Osteoblast (primary cell): ENCODE measurements at regions not wholly inside any gene's neighbourhood (a gene's known extent, or its start where the extent isn't known, plus 50 kb on each side); places are given as distances from the start of the nearest gene placed in this dataset.

Source experiments
- DNase-seq: peaks from one replicate; pipeline ENCODE4 v3.0.0; 2011; ENCODE audit warnings: low spot score, mixed read lengths; ENCODE audit not compliant: insufficient read length; ENCODE audit errors: missing footprints
- H2AFZ ChIP-seq: 2 replicates; pipeline ENCODE4 v1.6.0; 2011; ENCODE audit warnings: mild to moderate bottlenecking, low read length
- H3K27ac ChIP-seq: 2 replicates; pipeline ENCODE4 v1.5.1; 2011; ENCODE audit warnings: mild to moderate bottlenecking, low read depth, low read length, moderate library complexity
- H3K27me3 ChIP-seq: 2 replicates; pipeline ENCODE4 v1.6.0; 2012; ENCODE audit warnings: mild to moderate bottlenecking, control low read depth, inconsistent platforms, low read length, moderate library complexity; ENCODE audit not compliant: insufficient read depth
- H3K36me3 ChIP-seq: 2 replicates; pipeline ENCODE4 v1.5.1; 2011; ENCODE audit warnings: mild to moderate bottlenecking, low read length, control low read depth, moderate library complexity; ENCODE audit not compliant: insufficient read depth
- H3K4me1 ChIP-seq: 2 replicates; pipeline ENCODE4 v1.5.1; 2011; ENCODE audit warnings: mild to moderate bottlenecking, low read length, control low read depth, moderate library complexity; ENCODE audit not compliant: insufficient read depth
- H3K4me2 ChIP-seq: 2 replicates; pipeline ENCODE4 v1.6.0; 2011; ENCODE audit warnings: mild to moderate bottlenecking, low read length; ENCODE audit not compliant: insufficient read depth
- H3K4me3 ChIP-seq: fragments of 200-600 bp; sonication (generic); 3 replicates; pipeline ENCODE4 v1.5.1; 2012; ENCODE audit warnings: mild to moderate bottlenecking, low read length, inconsistent platforms; ENCODE audit not compliant: insufficient read depth
- H3K79me2 ChIP-seq: 2 replicates; pipeline ENCODE4 v1.6.0; 2012; ENCODE audit warnings: mild to moderate bottlenecking, low read length, control low read depth, inconsistent platforms; ENCODE audit not compliant: insufficient read depth
- H3K9me3 ChIP-seq: 2 replicates; pipeline ENCODE4 v1.5.1; 2011; ENCODE audit warnings: low read depth, low read length, control low read depth
- H4K20me1 ChIP-seq: 2 replicates; pipeline ENCODE4 v1.6.0; 2012; ENCODE audit warnings: mild to moderate bottlenecking, low read length, control low read depth; ENCODE audit not compliant: insufficient read depth
- CTCF ChIP-seq: IDR thresholded peaks from 2 replicates; pipeline ENCODE4 v1.5.1; 2011; ENCODE audit warnings: mild to moderate bottlenecking, low read depth, low read length, moderate library complexity; ENCODE audit errors: extremely low read depth

DNA sequence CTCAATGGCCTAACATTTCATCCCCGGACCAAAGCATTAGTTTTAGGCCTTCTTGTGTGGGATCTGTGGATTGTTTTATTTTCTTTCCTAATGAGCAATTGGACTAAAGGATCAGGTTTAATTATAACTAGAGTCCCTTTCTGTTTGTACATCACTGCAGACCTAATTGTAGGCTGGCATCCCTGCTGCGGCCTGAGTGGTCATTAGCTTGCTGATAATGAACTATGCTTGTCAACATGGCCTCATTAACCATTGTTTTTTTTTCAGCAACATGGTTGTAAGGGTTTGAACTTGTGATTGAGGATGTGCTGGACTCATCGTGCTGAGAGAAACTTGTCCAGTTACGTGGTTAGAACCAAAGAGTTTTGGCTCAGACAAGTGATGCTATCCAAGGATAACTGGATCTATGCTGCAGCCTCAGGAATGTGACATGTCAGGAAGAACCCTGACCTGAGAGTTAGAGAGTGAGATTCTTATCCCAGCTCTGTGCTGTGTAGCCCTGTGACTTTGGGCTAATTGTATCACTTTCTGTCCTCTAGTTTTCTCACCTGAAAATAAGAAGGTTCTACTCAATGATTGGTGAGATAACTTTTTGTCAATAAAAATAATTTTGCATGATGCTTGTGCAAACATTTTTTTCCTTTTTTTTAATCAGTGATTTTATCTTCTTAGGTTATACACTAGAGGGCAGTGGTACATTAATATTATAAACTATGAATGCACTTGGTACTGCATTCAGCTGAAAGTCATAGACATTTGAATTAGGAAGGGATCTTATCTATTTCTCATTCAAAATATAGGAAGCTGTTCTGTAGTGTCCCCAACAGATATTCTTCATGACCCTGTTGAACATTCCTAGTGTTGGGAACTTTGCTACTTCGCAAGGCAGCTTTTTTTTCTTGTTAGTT lies 140.9 kb downstream of the RNF144B start:
- Histone ChIP-seq H2AFZ (no peak overlapping the region), H3K27me3 (no peaks in the 10 kb centered on the region), H3K4me1 (no peaks in the 10 kb centered on the region), H4K20me1 (no peaks in the 10 kb centered on the region), H3K27ac (no peak overlapping the region), H3K9me3 (no peaks in the 10 kb centered on the region), H3K36me3 (no peaks in the 10 kb centered on the region), H3K79me2 (no peaks in the 10 kb centered on the region), H3K4me2 (no peak overlapping the region), H3K4me3 (no peak overlapping the region)
- DNase-seq, result no peak
- TF ChIP-seq CTCF, result peak; percentile 45

DNA sequence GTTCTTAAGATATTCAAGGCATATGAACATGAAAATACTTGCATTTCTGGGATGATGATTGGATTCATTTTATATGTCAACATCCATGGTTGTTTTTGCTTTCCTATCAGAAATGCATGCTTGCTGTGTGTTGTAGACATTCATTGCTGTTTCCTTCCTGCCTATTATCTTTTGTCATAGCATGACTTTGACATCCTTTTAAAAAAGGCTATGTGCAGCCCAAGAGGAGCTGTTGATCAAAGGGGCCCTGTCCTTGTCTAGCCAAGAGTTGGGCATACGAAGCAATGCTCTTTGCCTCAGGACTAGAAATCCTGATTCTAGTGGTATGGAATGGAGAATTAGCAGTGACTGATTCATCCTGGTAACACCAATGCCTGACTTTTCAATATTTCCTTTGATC lies 143.1 kb downstream of the RNF144B start:
- no peaks in the 10 kb centered on the region for H3K4me1 ChIP-seq
- H3K4me2 ChIP-seq, result no peak overlapping the region
- DNase-seq, result no peak
- no peak overlapping the region for H3K4me3 ChIP-seq
- no peaks in the 10 kb centered on the region for H3K27me3 ChIP-seq
- H3K36me3 ChIP-seq, result no peaks in the 10 kb centered on the region
- no peak overlapping the region for H3K27ac ChIP-seq
- no peaks in the 10 kb centered on the region for H3K79me2 ChIP-seq
- TF ChIP-seq CTCF, result no peak
- no peak overlapping the region for H2AFZ ChIP-seq
- no peaks in the 10 kb centered on the region for H4K20me1 ChIP-seq
- H3K9me3 ChIP-seq, result no peaks in the 10 kb centered on the region

DNA sequence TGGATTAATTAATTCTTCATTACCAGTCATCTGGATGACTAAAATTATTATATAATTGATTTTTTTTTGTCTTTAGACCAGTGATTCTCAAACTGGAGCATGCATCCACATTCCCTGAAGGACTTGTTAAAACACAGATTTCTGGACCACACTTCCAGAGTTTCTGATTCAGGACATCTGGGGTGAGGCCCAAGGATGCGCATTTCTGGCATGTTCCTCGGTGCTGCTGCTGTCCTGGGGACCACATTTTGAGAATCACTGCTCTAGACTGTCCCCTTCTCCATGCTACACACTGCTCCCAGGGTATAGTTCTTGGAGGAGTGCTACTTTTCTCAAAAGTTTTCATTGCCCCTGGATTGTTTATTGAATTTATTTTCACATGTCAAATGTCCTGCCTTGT lies 145.0 kb downstream of the RNF144B start:
- Histone ChIP-seq H3K36me3 (no peaks in the 10 kb centered on the region), H3K9me3 (no peaks in the 10 kb centered on the region), H3K4me1 (no peaks in the 10 kb centered on the region), H3K27me3 (peaks cover 3% of the 10 kb centered on the region), H4K20me1 (no peaks in the 10 kb centered on the region), H3K4me2 (no peak overlapping the region), H2AFZ (no peak overlapping the region), H3K27ac (no peak overlapping the region), H3K4me3 (no peak overlapping the region), H3K79me2 (no peaks in the 10 kb centered on the region)
- no peak for TF ChIP-seq CTCF
- no peak for DNase-seq

DNA sequence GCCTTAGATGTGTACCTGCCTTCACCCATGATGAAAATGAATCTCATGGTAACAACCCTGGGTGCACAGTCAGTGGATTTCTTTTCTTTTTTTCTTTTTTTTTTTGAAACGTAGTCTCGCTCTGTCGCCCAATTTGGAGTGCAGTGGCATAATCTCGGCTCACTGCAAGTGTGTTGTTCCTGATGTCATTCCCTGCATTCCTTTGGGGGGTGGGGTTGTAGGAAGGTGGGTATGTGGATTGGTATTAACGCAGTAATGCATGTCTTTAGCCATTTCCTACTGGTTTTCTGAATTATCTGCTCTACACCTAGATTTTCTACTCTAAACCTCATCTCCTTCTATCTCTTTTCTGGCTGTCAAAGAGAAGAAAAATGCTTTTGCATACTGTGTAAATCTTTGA lies 146.6 kb downstream of the RNF144B start:
- DNase-seq, result no peak
- H3K27me3 ChIP-seq, result peaks cover 3% of the 10 kb centered on the region

More for the DNA sequence above, 146.6 kb downstream of the RNF144B start:
- H4K20me1 ChIP-seq, result no peaks in the 10 kb centered on the region
- H3K9me3 ChIP-seq, result no peaks in the 10 kb centered on the region
- H3K4me1 ChIP-seq, result no peaks in the 10 kb centered on the region
- H3K4me3 ChIP-seq, result no peak overlapping the region
- no peak for TF ChIP-seq CTCF
- no peaks in the 10 kb centered on the region for H3K79me2 ChIP-seq
- H3K27ac ChIP-seq, result no peak overlapping the region
- H3K4me2 ChIP-seq, result no peak overlapping the region
- no peak overlapping the region for H2AFZ ChIP-seq
- H3K36me3 ChIP-seq, result no peaks in the 10 kb centered on the region
